ENCODE measurements at regions not wholly inside any gene's neighbourhood (a gene's known extent, or its start where the extent isn't known, plus 50 kb on each side); places are given as distances from the start of the nearest gene placed in this dataset.

DNA sequence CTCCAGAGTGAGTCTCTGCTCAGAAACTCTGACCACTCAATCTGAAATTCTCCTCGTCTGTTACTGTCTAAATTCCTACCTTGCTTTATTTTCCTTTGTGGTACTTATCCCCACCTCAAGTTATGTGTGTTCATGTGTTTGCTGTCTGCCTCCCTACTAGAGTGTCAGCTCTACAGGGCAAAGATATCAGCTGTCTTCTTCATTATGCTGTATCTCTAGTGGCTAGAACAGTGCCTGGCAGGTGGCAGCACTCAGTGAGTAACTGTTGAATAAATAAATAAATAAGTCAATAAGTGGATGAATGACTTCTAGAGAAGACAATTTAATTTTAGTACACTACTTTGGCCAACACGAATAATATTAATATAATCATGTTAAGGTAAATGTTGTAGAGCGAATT, 92.3 kb downstream of the BOD1 start:
- no peaks in the 10 kb centered on the region for H3K4me1 ChIP-seq (ENCODE audit: control insufficient read depth, extremely low read depth, insufficient read depth, low read length)
- dilution Hi-C loops (cut with MboI; ENCODE audit: extremely low pct_ligation_motif_present, low sequenced_read_pairs) (no loop called here), intact Hi-C loops (cut with micrococcal nuclease) (no loop called here)
- H4K20me1 ChIP-seq (replicated peaks; ENCODE audit: control insufficient read depth, extremely low read depth, insufficient read depth, low read length), result no peaks in the 10 kb centered on the region
- no peak overlapping the region for H3K4me2 ChIP-seq (ENCODE audit: insufficient read depth, low read length)
- DNase-seq (ENCODE audit: low read depth, low spot score) (no peak), FAIRE-seq (no peak)
- POLR2A ChIA-PET, result no interaction called here
- no peak for TF ChIP-seq FOS (IDR thresholded peaks at IDR 0.05; ENCODE audit: borderline replicate concordance, insufficient read depth, low read length)
- TF ChIP-seq EZH2 (IDR thresholded peaks at IDR 0.05; ENCODE audit: borderline replicate concordance, low read depth, low read length, severe bottlenecking), result no peak
- no peak for TF ChIP-seq MYC (IDR thresholded peaks at IDR 0.05; ENCODE audit: low read depth, low read length)
- TF ChIP-seq, protein P1, sequence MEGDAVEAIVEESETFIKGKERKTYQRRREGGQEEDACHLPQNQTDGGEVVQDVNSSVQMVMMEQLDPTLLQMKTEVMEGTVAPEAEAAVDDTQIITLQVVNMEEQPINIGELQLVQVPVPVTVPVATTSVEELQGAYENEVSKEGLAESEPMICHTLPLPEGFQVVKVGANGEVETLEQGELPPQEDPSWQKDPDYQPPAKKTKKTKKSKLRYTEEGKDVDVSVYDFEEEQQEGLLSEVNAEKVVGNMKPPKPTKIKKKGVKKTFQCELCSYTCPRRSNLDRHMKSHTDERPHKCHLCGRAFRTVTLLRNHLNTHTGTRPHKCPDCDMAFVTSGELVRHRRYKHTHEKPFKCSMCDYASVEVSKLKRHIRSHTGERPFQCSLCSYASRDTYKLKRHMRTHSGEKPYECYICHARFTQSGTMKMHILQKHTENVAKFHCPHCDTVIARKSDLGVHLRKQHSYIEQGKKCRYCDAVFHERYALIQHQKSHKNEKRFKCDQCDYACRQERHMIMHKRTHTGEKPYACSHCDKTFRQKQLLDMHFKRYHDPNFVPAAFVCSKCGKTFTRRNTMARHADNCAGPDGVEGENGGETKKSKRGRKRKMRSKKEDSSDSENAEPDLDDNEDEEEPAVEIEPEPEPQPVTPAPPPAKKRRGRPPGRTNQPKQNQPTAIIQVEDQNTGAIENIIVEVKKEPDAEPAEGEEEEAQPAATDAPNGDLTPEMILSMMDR (IDR thresholded peaks at IDR 0.05; ENCODE audit: extremely low read depth in 1 of 2, insufficient read depth in 1 of 2, low read depth in 1 of 2, low read length in 2 of 2), result no peak
- no peak for TF ChIP-seq POLR2AphosphoS5 (IDR thresholded peaks at IDR 0.05; ENCODE audit: insufficient read depth, low read depth, low read length)
- no peak for TF ChIP-seq GATA2 (IDR thresholded peaks at IDR 0.05; ENCODE audit: insufficient read depth, insufficient read length, low read depth, low read length)
- no peak for TF ChIP-seq POLR2A (IDR thresholded peaks at IDR 0.05; ENCODE audit: low read depth, low read length)
- TF ChIP-seq JUN (IDR thresholded peaks at IDR 0.05; ENCODE audit: borderline replicate concordance, insufficient read depth, insufficient read length, low read depth), result no peak
- CTCF ChIA-PET, result no interaction called here
- H3K27me3 ChIP-seq (ENCODE audit: control insufficient read depth in 2 of 2, insufficient read depth in 2 of 2, low read length in 2 of 2), result no peaks in the 10 kb centered on the region
- no peaks in the 10 kb centered on the region for H3K36me3 ChIP-seq (ENCODE audit: control insufficient read depth in 2 of 2, extremely low read depth in 1 of 2, insufficient read depth in 2 of 2, low read length in 2 of 2)
- no TSS peak for BruUV-seq (replicated peaks)
- H3K9me1 ChIP-seq (replicated peaks; ENCODE audit: control insufficient read depth, extremely low read depth, insufficient read depth, low read length), result no peaks in the 10 kb centered on the region
- H3K4me3 ChIP-seq (replicated peaks in 1 of 3; ENCODE audit: insufficient read depth in 1 of 3, low read depth in 1 of 3, low read length in 3 of 3), result no peak overlapping the region
- H3K27ac ChIP-seq (ENCODE audit: insufficient read depth, low read depth, low read length), result no peak overlapping the region
- H2AFZ ChIP-seq (ENCODE audit: low read depth, low read length), result no peak overlapping the region
- no peak overlapping the region for H3K9ac ChIP-seq (replicated peaks; ENCODE audit: extremely low read depth, insufficient read depth, low read length)
- H3K9me3 ChIP-seq (replicated peaks; ENCODE audit: control insufficient read depth, insufficient read depth, low read length), result no peaks in the 10 kb centered on the region
- H3K79me2 ChIP-seq (ENCODE audit: control insufficient read depth, insufficient read depth, low read length), result no peaks in the 10 kb centered on the region
